DND-41 (cell line): ENCODE measurements at regions not wholly inside any gene's neighbourhood (a gene's known extent, or its start where the extent isn't known, plus 50 kb on each side); places are given as distances from the start of the nearest gene placed in this dataset.

Experiments used
- ATAC-seq: fragments of 200-7000 bp; cut with Tn5 transposase; 3 replicates; pipeline ENCODE4 v1.9.1; 2021; ENCODE audit warnings: low read depth; ENCODE audit not compliant: insufficient read depth
- DNase-seq: peaks from one replicate; pipeline ENCODE4 v3.0.0-alpha.2; 2020
- H2AFZ ChIP-seq: 2 replicates; pipeline ENCODE4 v1.6.0; 2012; ENCODE audit warnings: low read depth, low read length
- H3K27ac ChIP-seq: 2 replicates; pipeline ENCODE4 v1.5.1; 2012; ENCODE audit warnings: low read length, inconsistent platforms
- H3K27me3 ChIP-seq: fragments of 200-600 bp; sonication (generic); 2 replicates; pipeline ENCODE4 v1.6.0; 2012; ENCODE audit warnings: low read length, mild to moderate bottlenecking, inconsistent platforms; ENCODE audit not compliant: insufficient read depth, poor library complexity
- H3K36me3 ChIP-seq: 2 replicates; pipeline ENCODE4 v1.5.1; 2012; ENCODE audit warnings: low read length, inconsistent platforms; ENCODE audit not compliant: insufficient read depth
- H3K4me1 ChIP-seq: 2 replicates; pipeline ENCODE4 v1.5.1; 2012; ENCODE audit warnings: mild to moderate bottlenecking, low read length; ENCODE audit not compliant: insufficient read depth
- H3K4me2 ChIP-seq: 2 replicates; pipeline ENCODE4 v1.6.0; 2012; ENCODE audit warnings: mild to moderate bottlenecking, moderate library complexity, low read length, inconsistent platforms; ENCODE audit not compliant: insufficient read depth
- H3K4me3 ChIP-seq, 2 experiments: fragments of 200-600 bp in 1 of 2; shearing (Covaris generic) in 1 of 2; 2 replicates each; pipeline ENCODE4 v1.5.1; 2012 to 2016; ENCODE audit warnings: inconsistent platforms in 2 of 2, low read length in 2 of 2, mild to moderate bottlenecking in 2 of 2, low read depth in 1 of 2, moderate library complexity in 1 of 2
- H3K79me2 ChIP-seq: 2 replicates; pipeline ENCODE4 v1.6.0; 2012; ENCODE audit warnings: low read length, inconsistent platforms; ENCODE audit not compliant: insufficient read depth
- H3K9ac ChIP-seq: 2 replicates; pipeline ENCODE4 v1.6.0; 2012; ENCODE audit warnings: low read depth, mild to moderate bottlenecking, inconsistent platforms, low read length, moderate library complexity
- H3K9me3 ChIP-seq: 2 replicates; pipeline ENCODE4 v1.5.1; 2012; ENCODE audit warnings: low read length, moderate library complexity, mild to moderate bottlenecking, inconsistent platforms; ENCODE audit not compliant: insufficient read depth, severe bottlenecking
- H4K20me1 ChIP-seq: 2 replicates; pipeline ENCODE4 v1.6.0; 2012; ENCODE audit warnings: low read length; ENCODE audit not compliant: insufficient read depth
- EZH2 ChIP-seq: IDR thresholded peaks from 3 replicates; pipeline ENCODE4 v1.6.1; 2012; ENCODE audit warnings: borderline replicate concordance, low read depth, mild to moderate bottlenecking, moderate library complexity, low read length, inconsistent platforms; ENCODE audit not compliant: severe bottlenecking
- TF ChIP-seq, protein P1 (sequence below): IDR thresholded peaks from 2 replicates; pipeline ENCODE4 v1.5.1; 2012; ENCODE audit warnings: borderline replicate concordance, low read length, moderate library complexity, mild to moderate bottlenecking; ENCODE audit not compliant: poor library complexity, severe bottlenecking; ENCODE audit errors: extremely low read depth

DNA sequence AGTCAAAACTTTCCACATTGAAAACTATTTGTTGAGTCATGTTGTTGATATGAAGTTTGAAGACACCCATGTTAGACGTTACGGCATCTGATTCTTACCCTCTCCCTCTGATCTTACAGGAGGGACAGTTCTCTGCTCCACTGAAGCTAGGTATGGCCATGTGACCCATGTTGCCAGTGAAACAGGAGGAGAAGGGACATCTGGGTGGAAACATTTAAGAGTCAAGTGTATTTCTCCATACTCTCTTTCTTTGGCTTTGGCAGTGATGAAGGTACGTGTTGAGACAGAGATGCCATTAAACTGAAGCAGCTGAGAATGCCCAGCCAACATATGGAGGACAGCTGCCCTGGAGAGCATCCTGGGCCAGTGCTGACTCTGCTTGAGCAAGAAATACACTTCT, 198.4 kb upstream of the PTGFR start:
- H3K79me2 ChIP-seq, result no peaks in the 10 kb centered on the region
- no peaks in the 10 kb centered on the region for H3K27me3 ChIP-seq
- no peak overlapping the region for H3K4me2 ChIP-seq
- no peaks in the 10 kb centered on the region for H3K4me1 ChIP-seq
- H3K4me3 ChIP-seq, result no peak overlapping the region
- H3K36me3 ChIP-seq, result no peaks in the 10 kb centered on the region
- H3K9me3 ChIP-seq, result no peaks in the 10 kb centered on the region
- TF ChIP-seq, protein P1, sequence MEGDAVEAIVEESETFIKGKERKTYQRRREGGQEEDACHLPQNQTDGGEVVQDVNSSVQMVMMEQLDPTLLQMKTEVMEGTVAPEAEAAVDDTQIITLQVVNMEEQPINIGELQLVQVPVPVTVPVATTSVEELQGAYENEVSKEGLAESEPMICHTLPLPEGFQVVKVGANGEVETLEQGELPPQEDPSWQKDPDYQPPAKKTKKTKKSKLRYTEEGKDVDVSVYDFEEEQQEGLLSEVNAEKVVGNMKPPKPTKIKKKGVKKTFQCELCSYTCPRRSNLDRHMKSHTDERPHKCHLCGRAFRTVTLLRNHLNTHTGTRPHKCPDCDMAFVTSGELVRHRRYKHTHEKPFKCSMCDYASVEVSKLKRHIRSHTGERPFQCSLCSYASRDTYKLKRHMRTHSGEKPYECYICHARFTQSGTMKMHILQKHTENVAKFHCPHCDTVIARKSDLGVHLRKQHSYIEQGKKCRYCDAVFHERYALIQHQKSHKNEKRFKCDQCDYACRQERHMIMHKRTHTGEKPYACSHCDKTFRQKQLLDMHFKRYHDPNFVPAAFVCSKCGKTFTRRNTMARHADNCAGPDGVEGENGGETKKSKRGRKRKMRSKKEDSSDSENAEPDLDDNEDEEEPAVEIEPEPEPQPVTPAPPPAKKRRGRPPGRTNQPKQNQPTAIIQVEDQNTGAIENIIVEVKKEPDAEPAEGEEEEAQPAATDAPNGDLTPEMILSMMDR, result no peak
- TF ChIP-seq EZH2, result no peak
- no peak overlapping the region for H3K9ac ChIP-seq
- DNase-seq, result no peak
- H4K20me1 ChIP-seq, result no peaks in the 10 kb centered on the region
- H3K27ac ChIP-seq, result no peak overlapping the region
- no peak overlapping the region for H2AFZ ChIP-seq
- no peak for ATAC-seq

GRCh38 chr1:78297836-78298235, 192.9 kb upstream of the PTGFR start:
- DNase-seq (peak; percentile 33), ATAC-seq (peak; percentile 86)
- no peaks in the 10 kb centered on the region for H3K27me3 ChIP-seq
- H3K9ac ChIP-seq, result no peak overlapping the region
- no peaks in the 10 kb centered on the region for H3K4me1 ChIP-seq
- H3K9me3 ChIP-seq, result no peaks in the 10 kb centered on the region
- no peak for TF ChIP-seq EZH2
- TF ChIP-seq, protein P1, result no peak
- no peak overlapping the region for H3K4me2 ChIP-seq
- H3K4me3 ChIP-seq, result no peak overlapping the region
- no peaks in the 10 kb centered on the region for H4K20me1 ChIP-seq
- H2AFZ ChIP-seq, result no peak overlapping the region
- H3K79me2 ChIP-seq, result no peaks in the 10 kb centered on the region
- no peak overlapping the region for H3K27ac ChIP-seq
- no peaks in the 10 kb centered on the region for H3K36me3 ChIP-seq

- Histone ChIP-seq H3K4me1 (no peaks in the 10 kb centered on the region), H3K4me2 (no peak overlapping the region), H2AFZ (no peak overlapping the region), H3K4me3 (no peak overlapping the region), H3K27me3 (no peaks in the 10 kb centered on the region), H3K9me3 (no peaks in the 10 kb centered on the region), H4K20me1 (no peaks in the 10 kb centered on the region), H3K79me2 (no peaks in the 10 kb centered on the region), H3K36me3 (no peaks in the 10 kb centered on the region), H3K27ac (no peak overlapping the region), H3K9ac (no peak overlapping the region)
- no peak for ATAC-seq
- DNase-seq, result no peak
- TF ChIP-seq, protein P1, result no peak
- no peak for TF ChIP-seq EZH2
Measured at GRCh38 chr1:78298349-78298748, 192.4 kb upstream of the PTGFR start.

DNA sequence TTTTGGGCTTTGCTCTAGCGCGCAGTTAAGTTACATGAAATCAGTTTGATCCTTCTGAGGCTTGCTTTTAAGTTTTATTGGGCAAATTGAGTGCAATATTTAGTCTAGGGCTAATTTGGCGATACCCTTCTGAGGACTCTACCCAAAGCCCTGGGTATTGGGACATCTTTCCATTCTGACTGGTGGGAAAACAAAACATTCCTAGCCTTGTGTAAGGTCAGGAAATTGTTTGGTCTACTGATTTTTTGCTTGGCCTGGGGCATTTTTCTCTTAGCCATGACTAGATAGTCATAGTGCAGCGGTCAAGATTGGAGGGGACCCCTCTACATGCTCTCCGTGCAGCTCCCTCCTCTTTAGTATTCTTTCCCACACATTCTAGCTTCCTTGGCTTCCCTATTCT, 189.6 kb upstream of the PTGFR start:
- Histone ChIP-seq H3K27me3 (no peaks in the 10 kb centered on the region), H3K4me2 (no peak overlapping the region), H3K9ac (no peak overlapping the region), H3K9me3 (no peaks in the 10 kb centered on the region), H3K36me3 (no peaks in the 10 kb centered on the region), H4K20me1 (no peaks in the 10 kb centered on the region), H3K79me2 (no peaks in the 10 kb centered on the region), H3K4me1 (no peaks in the 10 kb centered on the region), H3K27ac (no peak overlapping the region), H2AFZ (no peak overlapping the region), H3K4me3 (no peak overlapping the region)
- no peak for TF ChIP-seq EZH2
- TF ChIP-seq, protein P1, result no peak
- DNase-seq (no peak), ATAC-seq (no peak)
